ENCODE measurements at regions not wholly inside any gene's neighbourhood (a gene's known extent, or its start where the extent isn't known, plus 50 kb on each side); places are given as distances from the start of the nearest gene placed in this dataset.
"Not testable (repeated sequence)": the region's sequence is repeated elsewhere in the genome, so short reads cannot be mapped to it uniquely, and the experiment has no call there.

DNA sequence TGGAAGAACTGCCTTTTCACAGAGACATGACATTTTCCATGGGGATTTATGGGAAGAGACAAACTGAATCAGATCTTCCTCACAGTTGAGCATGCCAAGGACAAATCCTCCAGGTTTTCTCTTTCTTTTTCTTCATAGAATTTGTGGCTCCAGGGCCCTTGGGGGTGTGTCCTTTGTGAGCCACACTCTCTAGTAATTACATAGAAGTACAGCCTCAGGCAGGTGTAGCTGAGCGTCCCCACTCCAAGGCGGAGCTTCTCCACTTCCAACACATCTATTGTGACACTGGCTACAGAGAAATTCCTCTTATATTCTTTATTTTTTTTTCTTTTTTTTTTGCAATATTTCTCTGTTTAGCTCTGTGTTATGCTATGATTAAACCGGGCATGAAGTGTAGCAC is 420.5 kb upstream of the CD180 start:
- no peak for DNase-seq

DNA sequence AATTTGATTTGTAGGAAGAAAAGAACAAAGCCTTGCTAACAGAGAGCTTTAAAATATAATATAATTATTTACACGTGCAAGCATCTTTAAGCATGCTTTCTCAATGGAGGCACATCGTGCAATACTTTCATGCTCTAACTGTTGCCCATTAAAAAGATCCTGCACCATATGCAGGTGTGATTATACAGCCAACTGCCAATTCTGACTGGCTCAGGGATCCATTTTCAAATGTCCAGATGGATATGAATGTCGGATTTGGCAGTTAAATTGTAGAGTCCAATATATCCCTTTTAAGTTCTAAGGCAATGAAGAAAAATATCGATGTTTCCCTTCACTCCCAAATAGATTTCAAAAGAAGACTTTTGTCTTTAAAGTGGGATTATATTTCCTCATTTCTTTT is 416.4 kb upstream of the CD180 start:
- no peak for DNase-seq

DNA sequence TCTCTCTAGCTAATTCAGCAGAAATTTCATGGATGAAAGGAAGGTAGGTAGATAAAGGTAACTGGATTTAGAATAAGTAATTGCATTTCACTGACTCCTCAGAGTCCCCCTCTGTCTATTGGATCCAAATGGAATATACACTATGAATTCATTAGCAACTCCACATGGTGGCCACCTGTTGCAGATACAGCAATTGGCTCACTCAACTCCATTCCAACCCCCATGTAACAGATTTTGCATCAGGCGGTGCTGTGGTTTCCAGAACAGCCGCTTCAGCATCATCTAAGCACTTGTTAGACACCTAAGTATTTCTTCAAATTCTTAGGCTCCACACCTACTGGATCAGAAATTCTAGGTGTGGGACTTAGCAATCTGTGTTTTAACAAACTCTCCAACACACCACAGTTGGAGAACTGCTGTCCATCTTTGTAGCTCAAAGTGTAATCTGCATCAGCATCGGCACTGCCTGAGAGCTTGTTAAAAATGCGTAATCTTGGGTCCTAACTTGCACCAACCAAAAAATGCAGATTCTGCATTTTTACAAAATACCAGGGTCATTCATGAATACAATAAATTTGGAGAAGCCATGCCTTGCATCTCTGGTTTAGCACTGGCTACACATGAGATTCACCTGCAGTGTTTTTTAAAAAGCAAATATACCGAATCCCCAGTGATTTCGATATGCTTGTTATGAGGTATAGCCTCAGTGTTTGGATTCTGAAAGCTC is 413.8 kb upstream of the CD180 start:
- DNase-seq, result no peak

DNA sequence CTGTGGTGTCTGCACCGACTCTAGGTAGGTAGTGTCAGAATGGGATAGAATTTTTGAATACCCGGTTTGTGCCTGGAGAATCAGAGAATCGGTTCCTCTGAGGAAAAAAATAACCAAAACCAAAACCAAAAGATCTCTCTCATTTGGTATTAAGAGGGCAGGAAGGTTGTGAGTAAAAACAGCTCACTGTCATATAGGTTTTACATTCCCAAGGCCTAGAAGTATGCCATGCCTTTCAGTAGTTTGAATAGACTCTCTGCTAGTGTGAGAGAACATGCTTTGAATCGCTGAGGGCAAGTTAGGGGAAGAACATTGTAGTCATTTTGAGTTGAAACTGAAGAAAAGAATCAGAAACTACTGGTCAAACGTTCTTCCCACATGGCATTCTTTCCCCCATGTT is 411.4 kb upstream of the CD180 start:
- no peak for DNase-seq

DNA sequence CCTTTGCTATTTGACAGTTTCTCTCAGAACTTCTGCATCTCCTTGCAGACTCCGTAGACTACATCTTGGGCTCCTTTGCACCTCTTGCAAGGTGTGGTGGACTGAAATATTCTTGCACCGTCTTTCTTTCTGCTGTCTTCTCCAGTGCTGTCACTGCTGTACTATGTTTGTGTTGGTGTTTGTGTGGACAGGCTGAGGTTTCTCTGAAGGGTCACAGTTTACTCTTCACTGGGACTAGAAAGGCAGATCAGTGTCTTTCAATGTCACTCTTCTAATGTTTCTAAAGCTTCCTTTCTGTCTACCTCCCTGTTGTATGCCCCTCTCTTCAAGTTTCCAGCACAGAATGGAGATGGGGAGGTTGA is 410.0 kb upstream of the CD180 start:
- DNase-seq, result no peak

DNA sequence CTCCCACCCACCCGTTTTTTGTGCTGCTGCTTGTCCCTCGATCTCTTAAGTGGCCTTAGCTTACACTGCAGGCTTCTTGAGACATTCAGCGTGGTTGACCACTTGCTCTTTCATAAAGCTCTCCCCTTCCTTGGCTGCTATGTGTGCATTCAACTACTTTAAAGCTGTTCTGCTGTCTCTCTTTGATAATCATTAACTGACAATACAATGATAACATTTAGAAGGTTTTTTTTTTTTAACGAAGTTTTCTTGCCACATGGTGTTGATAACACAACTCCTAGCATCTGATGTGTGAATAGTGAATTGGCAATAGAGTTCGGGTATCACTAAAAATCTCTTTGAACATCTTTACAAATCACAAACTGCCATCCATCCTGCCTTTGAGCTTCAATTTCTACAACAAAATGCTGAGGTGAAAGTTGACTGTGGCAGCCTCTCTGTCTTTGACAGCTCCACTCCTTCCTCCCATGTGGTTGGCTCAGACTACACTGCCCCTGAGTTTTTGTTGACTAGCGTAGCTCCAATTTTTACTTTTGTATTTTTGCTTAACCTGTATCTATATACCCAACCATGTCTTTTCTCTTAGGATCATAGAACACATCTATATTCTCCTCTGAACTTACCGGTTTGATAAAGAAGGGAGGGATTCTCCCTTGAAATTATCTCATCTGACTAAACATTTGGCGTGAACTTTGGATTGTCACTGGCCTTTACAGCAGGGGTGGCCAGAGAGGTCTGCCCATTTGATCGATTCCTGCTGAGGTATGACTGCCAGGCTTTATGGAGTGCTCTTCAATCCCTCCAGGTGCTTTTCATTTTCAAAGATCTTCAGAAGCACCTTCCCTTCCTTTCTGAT is 409.4 kb upstream of the CD180 start:
- no peak for DNase-seq

DNA sequence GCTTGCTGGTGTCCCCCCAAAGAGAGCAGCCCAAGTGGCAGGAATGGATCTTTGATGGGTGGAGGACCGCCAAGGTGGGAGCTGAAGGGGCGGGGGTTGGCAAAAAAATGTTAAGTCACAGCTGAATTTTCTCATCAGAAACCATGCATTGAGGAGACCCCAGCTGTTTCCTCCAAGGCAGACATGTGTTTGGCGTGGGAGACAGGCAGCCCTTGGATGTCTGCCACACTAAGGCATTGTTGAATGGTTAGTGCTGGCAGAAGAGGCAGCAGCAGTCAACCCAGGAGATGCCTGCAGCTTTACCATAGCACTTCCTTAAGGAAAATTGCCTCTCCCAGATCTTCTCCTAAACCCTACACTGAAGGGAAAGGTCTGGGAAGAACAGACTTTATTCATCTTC is 394.9 kb upstream of the CD180 start:
- no peak for DNase-seq

DNA sequence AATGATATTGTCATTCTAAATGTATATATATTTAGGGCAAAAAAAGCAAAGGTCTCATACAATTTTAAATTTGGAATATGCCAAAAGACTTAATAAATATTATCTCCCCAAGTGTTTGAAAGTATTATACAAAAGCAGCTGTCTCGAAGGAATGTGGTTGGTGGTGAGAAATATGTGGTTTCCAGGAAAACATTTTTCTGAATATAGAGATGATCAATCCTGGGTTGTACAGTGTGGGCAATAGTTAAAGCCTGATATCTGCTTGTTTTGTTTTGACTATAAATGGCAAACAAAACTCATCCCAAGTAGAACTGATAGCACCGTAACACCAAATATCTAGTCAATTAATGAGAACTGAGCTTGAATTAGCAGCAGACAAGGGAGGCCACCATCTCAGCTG is 391.8 kb upstream of the CD180 start:
- DNase-seq, result no peak

DNA sequence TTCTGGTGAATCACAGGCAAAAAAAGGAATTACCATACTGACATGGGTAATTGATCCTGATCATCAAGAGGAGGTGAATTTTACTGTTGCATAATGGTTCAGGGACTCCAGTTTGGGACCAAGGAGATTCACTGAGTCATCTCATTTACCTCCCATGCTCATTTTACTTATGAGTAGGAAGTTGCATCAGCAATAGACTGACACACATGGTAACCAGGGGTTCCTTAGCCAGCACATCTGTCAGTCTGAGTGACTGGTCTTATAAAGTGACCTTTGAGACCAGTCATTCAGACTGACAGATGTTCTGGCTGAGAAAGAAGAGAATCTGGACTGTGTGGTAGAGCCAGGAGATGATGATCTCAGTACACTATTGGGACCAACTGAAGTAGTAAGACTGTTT is 384.6 kb upstream of the CD180 start:
- no peak for DNase-seq

DNA sequence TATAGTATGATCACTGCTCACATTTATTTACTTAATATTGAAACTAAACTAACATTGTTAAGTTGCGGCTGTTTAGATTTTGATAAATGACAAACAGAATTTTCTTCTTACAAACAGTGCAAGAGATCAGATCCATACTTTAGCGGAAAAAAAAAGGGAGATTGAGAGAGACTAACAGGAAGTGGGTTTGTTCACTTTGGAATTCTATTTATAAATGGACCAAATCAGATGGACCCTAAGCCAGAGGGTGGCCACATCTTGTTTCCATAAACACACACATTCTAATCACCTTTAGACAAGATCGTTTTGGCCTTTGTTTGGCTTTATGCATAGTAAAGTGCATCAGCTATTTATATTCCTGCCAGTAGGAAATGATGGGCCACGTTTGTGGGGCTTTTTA is 381.4 kb upstream of the CD180 start:
- no peak for DNase-seq

DNA sequence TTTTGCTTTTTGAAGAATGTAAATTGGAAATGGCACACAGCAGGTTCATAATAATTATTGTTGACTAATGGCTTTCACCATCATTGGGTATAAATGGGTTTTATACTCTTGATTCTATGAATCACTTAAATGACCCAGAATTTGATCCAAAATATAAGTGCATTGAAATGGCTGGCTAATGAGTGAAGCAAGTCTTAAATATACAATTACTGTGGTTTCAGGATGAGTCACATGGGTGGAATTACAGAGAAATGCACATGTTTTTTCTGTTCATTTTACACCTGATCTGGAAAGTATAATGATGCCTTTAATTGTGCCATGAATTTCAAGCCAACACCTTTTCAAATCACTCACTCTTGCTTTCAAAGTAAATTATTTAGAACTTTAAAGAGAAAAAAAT is 380.8 kb upstream of the CD180 start:
- DNase-seq, result no peak

DNA sequence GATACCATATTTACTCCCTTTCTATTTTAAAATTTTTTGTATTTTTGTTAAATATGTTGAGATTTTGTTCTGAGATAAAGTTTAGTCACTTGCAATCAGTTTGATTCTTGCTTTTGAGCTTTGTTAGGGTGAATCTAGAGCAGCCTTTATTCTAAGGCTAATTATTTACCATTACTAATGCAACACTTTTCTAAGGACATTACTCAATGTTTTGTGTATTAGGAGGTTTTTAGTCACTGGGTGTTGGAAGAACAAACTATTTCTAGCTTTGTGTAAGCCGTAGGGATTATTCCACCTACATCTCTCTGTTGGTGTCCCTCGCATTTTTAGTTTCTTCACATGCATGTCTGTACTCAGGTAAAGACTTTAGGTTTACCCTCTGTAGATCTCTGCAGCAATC is 379.5 kb upstream of the CD180 start:
- DNase-seq, result no peak

DNA sequence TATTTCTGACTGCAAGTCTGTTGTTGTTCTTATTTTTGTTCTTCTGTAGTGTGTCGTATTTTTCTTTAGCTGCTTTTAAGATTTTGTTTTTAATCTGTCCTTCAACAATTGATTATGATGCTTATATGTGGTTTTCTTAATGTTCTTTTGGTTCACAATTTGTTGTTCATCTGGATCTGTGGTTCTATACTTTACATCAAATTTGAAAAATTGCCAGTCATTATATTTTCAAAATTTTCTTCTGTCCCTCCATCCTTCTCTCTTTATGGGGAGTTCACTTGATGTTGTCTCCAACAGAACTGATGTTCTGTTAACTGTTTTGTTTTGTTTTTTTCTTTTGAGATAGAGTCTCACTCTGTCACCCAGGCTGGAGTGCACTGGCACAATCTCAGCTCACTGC is 378.5 kb upstream of the CD180 start:
- no peak for DNase-seq

DNA sequence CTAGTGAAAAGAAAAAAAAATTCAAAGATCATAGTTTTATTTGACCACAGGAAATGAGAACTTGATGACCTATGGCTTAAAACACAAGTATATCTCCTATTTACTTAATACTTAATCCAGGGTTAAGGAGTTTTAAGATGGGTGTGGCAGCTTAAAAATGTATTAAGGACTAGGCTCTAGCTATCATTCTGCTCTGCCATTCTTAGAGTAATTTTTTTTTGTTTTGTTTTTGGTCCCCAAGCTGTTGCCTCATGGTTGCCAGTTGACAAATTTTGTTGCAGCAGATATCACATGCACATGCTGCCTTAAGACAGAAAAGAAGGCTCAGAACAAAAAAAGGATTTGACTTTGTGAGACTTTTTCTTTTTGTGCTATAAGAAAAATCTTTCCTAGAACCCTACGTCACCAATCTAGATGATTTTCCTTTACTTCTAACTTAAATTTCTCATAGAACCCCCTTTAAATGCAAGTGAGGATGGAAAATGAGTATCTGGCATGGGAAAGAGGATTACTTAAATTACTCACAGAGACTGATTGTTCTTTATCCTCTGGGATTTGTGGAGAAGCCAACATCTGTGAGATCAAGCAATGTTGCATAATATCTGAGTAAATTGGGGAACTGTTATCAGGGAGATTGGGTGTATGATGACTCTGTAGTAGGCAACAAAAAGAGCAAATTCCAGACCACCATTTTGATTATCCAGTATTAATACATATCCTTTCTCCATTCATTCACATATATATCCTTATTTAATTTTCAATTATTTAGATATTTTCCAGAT is 364.7 kb upstream of the CD180 start:
- no peak for DNase-seq

DNA sequence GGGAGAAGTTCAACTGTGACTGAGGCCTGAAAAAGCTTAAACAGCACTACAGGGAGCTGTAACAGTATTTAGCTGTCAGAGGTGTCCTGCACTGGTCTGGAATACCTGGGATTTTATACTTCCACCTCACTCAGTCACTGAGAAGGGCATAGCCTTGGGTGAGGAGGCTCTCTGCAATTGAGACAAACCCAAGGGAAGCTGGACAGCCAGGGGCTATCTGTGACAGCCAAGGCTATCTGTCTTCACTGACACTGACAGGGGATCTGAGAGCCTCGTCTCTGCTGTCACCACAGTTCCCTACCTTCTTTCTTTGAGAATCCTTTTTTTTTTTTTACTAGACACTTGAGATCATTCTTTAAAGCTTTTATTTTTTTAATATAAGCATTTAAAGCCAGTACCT is 356.2 kb upstream of the CD180 start:
- DNase-seq, result no peak

DNA sequence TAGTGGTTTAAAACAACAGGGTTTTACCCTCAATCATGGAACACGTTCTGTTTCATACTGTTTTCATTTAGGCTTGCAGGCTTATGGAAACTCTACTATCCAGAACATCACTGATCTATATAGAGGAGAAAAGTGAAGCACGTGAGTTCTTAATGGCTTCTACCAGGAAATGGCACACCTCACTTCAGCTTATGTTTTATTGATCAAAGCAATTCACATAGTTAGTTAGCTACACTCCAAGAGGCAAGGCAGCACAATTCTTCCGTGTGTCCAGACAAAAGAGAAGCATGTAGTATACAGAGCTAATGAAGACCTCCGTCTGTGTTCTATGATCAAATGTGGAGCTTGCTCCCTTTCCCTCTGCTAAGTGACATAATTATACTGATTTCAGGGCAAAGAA is 353.3 kb upstream of the CD180 start:
- DNase-seq, result no peak

DNA sequence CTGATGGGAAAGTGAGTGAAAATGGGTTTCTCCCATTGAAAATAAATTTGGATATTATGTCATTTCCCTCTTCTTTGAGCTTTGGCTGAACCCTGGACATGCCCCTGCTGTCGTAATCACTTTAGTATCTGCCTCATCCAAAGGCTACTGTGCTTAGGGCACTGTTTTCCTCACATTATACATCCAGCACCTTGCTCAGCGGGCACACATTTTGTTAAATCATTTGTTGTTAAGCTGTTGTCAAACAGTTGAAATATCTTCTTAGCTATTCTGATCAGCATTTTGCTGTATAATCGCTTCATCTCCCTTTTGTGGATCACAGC is 352.7 kb upstream of the CD180 start:
- no peak for DNase-seq

DNA sequence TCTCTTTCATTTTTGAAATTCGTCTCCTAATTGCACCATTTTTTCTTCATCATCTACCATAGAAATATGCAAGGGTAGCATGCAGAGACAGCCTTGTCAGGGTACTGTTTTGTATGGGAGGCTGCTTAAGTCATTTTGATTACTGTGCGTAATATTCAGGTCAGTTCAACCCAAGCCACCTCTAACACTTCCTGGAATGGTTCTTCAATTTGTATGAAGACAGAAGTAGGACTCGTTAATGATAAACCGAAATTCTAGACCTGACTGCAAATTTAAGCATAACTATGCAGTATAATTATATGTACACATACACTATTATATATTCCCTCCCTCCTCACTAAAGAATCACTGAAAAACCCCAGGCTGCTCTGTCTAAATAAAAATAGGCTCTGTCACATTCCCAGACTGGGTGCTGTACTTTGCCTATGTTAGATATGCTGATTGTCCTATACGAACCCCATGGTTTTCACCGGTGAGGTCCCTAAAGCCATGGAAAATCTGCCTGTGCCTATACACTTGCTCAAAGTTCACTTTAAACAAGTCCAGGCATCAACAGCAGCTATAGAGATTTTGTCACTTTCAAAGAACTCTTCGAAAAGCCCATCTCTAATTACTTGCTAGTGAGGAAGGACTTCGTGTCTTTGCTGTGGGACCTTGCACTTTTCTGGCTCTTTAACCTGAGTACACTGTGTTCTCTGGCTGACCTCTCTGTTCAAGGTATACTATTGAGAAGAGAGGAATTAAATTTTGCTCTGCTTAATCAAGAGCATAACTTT is 352.1 kb upstream of the CD180 start:
- DNase-seq, result no peak

DNA sequence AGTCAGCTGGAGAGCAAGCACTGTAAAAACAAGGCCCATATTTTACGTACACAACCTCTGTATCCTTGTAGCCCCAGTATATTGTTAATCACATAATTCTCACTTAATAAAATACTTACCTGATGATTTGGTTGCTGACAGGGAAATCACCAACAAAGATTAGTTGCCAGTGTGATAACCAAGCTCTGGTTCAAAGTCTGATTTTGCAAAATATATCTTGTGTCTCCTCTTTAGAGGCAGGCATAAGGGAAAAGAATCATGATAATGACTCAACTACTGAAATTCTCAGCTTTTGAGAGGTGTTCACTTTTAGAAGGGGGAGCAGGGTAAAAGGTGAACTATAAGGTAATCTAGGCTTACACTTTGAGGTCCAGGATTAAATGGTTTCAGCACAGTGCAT is 351.1 kb upstream of the CD180 start:
- DNase-seq, result no peak

DNA sequence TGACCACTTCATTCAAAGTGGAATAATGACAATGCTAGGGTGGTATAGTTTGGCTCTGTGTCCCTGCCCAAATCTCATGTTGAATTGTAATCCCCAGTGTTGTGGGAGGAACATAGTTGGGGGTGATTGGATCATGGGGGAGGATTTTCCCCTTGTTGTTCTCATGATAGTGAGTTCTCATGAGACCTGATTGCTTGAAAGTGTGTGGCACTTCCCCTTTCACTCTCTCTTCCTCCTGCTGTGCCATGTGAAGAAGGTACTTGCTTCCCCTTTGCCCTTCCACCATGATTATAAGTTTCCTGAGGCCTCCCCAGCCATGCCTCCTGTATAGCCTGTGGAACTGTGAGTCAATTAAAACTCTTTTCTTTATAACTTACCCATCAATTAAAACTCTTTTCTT is 348.3 kb upstream of the CD180 start:
- not testable (repeated sequence) for DNase-seq

DNA sequence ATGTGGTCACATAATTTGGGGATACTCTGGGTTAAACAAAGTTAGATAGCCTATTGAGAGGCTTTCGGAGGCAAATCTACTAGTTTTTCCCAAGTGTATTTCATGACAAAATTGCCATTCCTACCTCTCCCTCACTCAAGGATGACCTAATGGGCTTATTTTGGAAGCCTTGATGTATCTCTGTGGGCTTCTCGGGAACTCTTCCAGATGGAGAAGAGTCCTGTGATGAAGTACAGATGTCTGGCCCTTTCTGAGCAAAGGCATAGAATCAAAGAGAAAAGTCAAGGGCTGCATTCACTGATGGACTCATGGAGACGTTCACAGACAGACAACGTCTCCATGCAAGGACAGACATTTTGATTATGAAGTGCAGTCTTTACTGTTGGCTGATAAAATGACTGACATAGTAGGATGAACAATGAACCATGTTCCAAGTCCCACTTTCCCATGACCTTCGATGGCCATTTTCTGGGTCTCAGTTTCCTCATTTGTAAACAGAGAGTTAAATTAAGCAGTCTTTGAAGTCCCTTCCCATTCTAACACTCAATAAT is 347.2 kb upstream of the CD180 start:
- no peak for DNase-seq

DNA sequence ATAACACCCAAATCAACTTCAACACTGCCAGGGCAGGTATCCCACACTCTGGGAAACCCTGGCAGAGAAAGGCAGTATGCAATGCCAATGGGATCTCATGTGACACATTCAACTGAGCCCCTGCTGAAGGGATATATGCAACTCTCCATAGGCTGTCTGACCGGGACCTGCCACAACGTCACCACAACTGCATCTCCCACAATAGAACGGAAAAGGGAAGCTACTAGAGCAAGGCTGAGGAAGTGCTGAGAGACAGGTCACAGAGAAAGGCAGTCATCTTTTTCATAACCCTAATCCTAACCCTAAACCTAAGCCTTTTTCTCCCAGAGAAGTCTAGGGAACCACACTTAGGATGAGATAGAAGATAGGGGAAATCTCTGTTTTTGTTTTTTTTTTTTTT is 345.9 kb upstream of the CD180 start:
- no peak for DNase-seq

DNA sequence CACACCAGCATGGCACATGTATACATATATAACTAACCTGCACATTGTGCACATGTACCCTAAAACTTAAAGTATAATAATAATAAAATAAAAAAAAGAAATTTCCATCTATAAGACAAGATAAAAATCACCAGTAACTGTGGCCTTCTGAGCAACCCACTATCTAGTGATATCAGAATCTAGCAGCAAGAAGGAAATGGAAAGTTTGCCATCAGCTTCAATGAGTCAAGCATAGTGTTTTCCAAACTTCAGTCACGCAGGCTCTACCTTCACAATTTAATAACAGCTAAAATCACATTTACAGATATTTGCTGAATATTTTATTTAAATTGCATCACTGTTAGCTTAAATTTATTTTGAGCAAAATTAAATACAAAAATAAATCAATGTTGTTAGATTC is 345.3 kb upstream of the CD180 start:
- no peak for DNase-seq

Measured in CD4-positive, alpha-beta T cell treated with Interleukin-17A for 4 hours (primary cell).